A549 (cell line): ENCODE measurements at regions not wholly inside any gene's neighbourhood (a gene's known extent, or its start where the extent isn't known, plus 50 kb on each side); places are given as distances from the start of the nearest gene placed in this dataset.

Source experiments
- ATAC-seq, 2 experiments: fragments of 200-7000 bp in 1 of 2; fragments of >200 bp in 1 of 2; cut with Nextera tagmentation in 1 of 2; cut with Tn5 transposase in 1 of 2; 3 replicates each; pipeline versions ENCODE4 v1.8.0 to v1.9.1; 2018 to 2020; ENCODE audit warnings: mild to moderate bottlenecking in 1 of 2, moderate library complexity in 1 of 2
- CTCF ChIA-PET: fragments of 300-600 bp; sonication (Branson Sonifier 250); formaldehyde crosslinking; extraction: SDS; loops from one replicate; lab custom pipeline; 2021; ENCODE audit warnings: antibody characterized with exemption, inconsistent platforms; lab: Yijun Ruan, JAX
- POLR2A ChIA-PET: fragments of 350-600 bp; formaldehyde crosslinking; extraction: SDS; loops from one replicate; lab custom pipeline; 2021; ENCODE audit warnings: antibody characterized with exemption, inconsistent platforms; lab: Yijun Ruan, JAX
- DNase-seq, 2 experiments: peaks; one replicate each; pipeline versions ENCODE4 v3.0.0 to v3.0.0-alpha.2; 2011 to 2016; ENCODE audit warnings: low read depth in 1 of 2, low spot score in 1 of 2
- FAIRE-seq: peaks from 2 replicates; lab custom pipeline; 2011; peaks lifted over from hg19 to GRCh38; lab: Jason Lieb, UNC
- H3K27ac ChIP-seq, 2 experiments: fragments of >200 bp; sonication (Bioruptor Twin); formaldehyde crosslinking; 3 replicates each; pipeline ENCODE4 v1.5.1; 2016 to 2017
- H3K4me1 ChIP-seq: fragments of >200 bp; sonication (Bioruptor Twin); formaldehyde crosslinking; 3 replicates; pipeline ENCODE4 v1.6.1; 2016
- H3K4me2 ChIP-seq: fragments of >200 bp; sonication (Bioruptor Twin); formaldehyde crosslinking; 3 replicates; pipeline ENCODE4 v1.6.1; 2016
- H3K4me3 ChIP-seq: fragments of >200 bp; sonication (Bioruptor Twin); formaldehyde crosslinking; 3 replicates; pipeline ENCODE4 v1.5.1; 2016
- H3K9me3 ChIP-seq: fragments of >200 bp; sonication (Bioruptor Twin); formaldehyde crosslinking; 3 replicates; pipeline ENCODE4 v1.6.1; 2016
- E2F6 ChIP-seq: IDR thresholded peaks from 2 replicates; pipeline ENCODE4 v1.6.1; 2012; ENCODE audit warnings: low read depth, borderline replicate concordance
- FOXS1 ChIP-seq: fragments of 250-450 bp; sonication (Bioruptor Pico); IDR thresholded peaks from 2 replicates; pipeline ENCODE4 v1.5.0; 2020; ENCODE audit warnings: mild to moderate bottlenecking, moderate library complexity
- GATA3 ChIP-seq: IDR thresholded peaks from 2 replicates; pipeline ENCODE4 v1.6.1; 2012; ENCODE audit warnings: borderline replicate concordance
- HOXB13 ChIP-seq: fragments of 250-450 bp; sonication (Bioruptor Pico); IDR thresholded peaks from 2 replicates; pipeline ENCODE4 v1.5.0; 2020; ENCODE audit warnings: low read depth, mild to moderate bottlenecking, moderate library complexity
- JUN ChIP-seq, 2 experiments: fragments of >200 bp; sonication (Bioruptor Twin); formaldehyde crosslinking; IDR thresholded peaks; 2 replicates in 1 of 2; 3 replicates in 1 of 2; pipeline ENCODE4 v1.6.1; 2016 to 2017
- MAFK ChIP-seq: fragments of 450-650 bp; IDR thresholded peaks from 2 replicates; pipeline ENCODE4 v1.6.1; 2014; ENCODE audit not compliant: partially characterized antibody
- NPAS2 ChIP-seq: fragments of 250-450 bp; sonication (Bioruptor Pico); IDR thresholded peaks from 2 replicates; pipeline ENCODE4 v1.8.0; 2022; ENCODE audit warnings: mild to moderate bottlenecking, moderate library complexity, borderline replicate concordance
- POLR2A ChIP-seq: IDR thresholded peaks from 2 replicates; pipeline ENCODE4 v1.6.1; 2012; ENCODE audit warnings: mild to moderate bottlenecking, low read length
- POLR2AphosphoS2 ChIP-seq: conservative IDR thresholded peaks from 2 replicates; pipeline ENCODE4 v1.6.1; 2012; ENCODE audit warnings: low read length, improper control_type of control experiment, inconsistent platforms
- RAD21 ChIP-seq, 2 experiments: fragments of >200 bp in 1 of 2; sonication (Bioruptor Twin) in 1 of 2; formaldehyde crosslinking in 1 of 2; IDR thresholded peaks in 1 of 2; conservative IDR thresholded peaks in 1 of 2; 2 replicates in 1 of 2; 3 replicates in 1 of 2; pipeline ENCODE4 v1.6.1; 2012 to 2018; ENCODE audit warnings: inconsistent platforms in 1 of 2
- RNF2 ChIP-seq: fragments of 200-600 bp; sonication (generic); IDR thresholded peaks from 2 replicates; pipeline ENCODE4 v1.6.1; 2016; ENCODE audit warnings: low read depth, mild to moderate bottlenecking, antibody characterized with exemption, moderate library complexity, borderline replicate concordance
- TFCP2L1 ChIP-seq: fragments of 250-450 bp; sonication (Bioruptor Pico); IDR thresholded peaks from 2 replicates; pipeline ENCODE4 v1.5.0; 2021; ENCODE audit warnings: mild to moderate bottlenecking
- TP53 ChIP-seq: fragments of 250-450 bp; sonication (Bioruptor Pico); IDR thresholded peaks from 2 replicates; pipeline ENCODE4 v1.5.0; 2021; ENCODE audit warnings: mild to moderate bottlenecking, moderate library complexity
- USF2 ChIP-seq: fragments of 450-650 bp; IDR thresholded peaks from 2 replicates; pipeline ENCODE4 v1.6.1; 2014; ENCODE audit warnings: antibody characterized with exemption
- ZNF302 ChIP-seq: fragments of 250-450 bp; sonication (Bioruptor Pico); IDR thresholded peaks from 2 replicates; pipeline ENCODE4 v1.9.0; 2021; ENCODE audit warnings: inconsistent platforms, mild to moderate bottlenecking, moderate library complexity
- WGBS: methylation state at CpG from one replicate; pipeline ENCODE4 v1.1.6; 2017; ENCODE audit errors: missing lambda C conversion rate; 5-methylcytosine and 5-hydroxymethylcytosine counted together
- TF ChIP-seq, protein P1 (sequence below): fragments of 150-350 bp; IDR thresholded peaks from 2 replicates; pipeline ENCODE4 v1.6.1; 2014; ENCODE audit warnings: low read depth, mild to moderate bottlenecking, low read length
- TF ChIP-seq, protein P2 (sequence below): fragments of 200-600 bp; sonication (generic); IDR thresholded peaks from 2 replicates; pipeline ENCODE4 v1.6.1; 2016; ENCODE audit warnings: antibody characterized with exemption, mild to moderate bottlenecking, moderate library complexity

DNA sequence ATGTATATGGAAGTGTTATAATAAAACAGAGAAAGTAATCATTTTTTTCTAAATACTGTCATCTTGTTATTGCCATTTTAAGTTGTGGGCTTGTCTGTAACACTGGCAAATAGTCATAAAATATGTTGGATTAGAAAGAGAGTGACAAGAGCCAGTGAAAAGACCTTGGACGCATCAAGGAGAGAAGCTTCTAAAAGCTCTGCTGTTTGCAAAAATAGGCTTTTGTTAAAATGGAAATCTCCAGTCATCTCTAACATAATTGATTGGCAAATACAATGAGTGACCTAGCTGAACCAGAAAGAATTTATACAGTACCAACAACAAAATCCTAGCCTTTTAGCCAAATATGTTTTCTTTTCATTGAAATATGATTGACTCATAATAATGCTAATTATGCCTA lies 245.8 kb upstream of the RMST start:
- 29% methylated on average over 1 of the region's 1 CpG for WGBS
- no peaks in the 10 kb centered on the region for H3K4me1 ChIP-seq
- TF ChIP-seq E2F6 (no peak), POLR2AphosphoS2 (no peak), NPAS2 (no peak), TP53 (CRISPR knock-in tag) (no peak)
- TF ChIP-seq, protein P1, sequence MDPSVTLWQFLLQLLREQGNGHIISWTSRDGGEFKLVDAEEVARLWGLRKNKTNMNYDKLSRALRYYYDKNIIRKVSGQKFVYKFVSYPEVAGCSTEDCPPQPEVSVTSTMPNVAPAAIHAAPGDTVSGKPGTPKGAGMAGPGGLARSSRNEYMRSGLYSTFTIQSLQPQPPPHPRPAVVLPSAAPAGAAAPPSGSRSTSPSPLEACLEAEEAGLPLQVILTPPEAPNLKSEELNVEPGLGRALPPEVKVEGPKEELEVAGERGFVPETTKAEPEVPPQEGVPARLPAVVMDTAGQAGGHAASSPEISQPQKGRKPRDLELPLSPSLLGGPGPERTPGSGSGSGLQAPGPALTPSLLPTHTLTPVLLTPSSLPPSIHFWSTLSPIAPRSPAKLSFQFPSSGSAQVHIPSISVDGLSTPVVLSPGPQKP, result no peak
- DNase-seq (no peak), ATAC-seq (no peak), FAIRE-seq (no peak)
- H3K27ac ChIP-seq, result no peak overlapping the region
- POLR2A ChIA-PET, result no interaction called here
- no peak overlapping the region for H3K4me3 ChIP-seq
- no peak overlapping the region for H3K4me2 ChIP-seq
- H3K9me3 ChIP-seq, result no peaks in the 10 kb centered on the region
- CTCF ChIA-PET, result no interaction called here

DNA sequence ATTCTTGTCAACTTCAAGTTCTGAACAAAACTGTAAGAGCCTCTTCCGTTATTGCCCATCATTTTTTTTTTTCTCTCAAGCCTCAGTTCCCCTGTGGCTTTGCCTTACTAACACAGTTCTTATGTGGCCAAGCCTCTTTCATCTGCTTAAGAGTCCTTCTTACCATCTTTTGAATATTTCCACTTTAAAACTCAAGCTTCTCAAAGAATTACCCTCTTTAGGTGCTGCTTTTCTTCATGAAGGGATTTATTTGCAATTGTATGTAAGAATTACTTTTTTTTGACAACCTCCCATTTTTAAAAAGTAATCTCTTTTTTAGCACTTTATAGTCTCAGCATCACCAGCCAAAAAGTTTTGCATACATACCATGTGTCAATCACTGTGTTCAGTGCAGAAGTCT lies 240.2 kb upstream of the RMST start:
- FAIRE-seq, result no peak

GRCh38 chr12:97223419-97223818 lies 239.2 kb upstream of the RMST start:
- CTCF ChIA-PET, result no interaction called here
- POLR2A ChIA-PET, result no interaction called here
- Histone ChIP-seq H3K4me2 (no peak overlapping the region), H3K4me1 (no peaks in the 10 kb centered on the region), H3K4me3 (no peak overlapping the region), H3K27ac (no peak overlapping the region), H3K9me3 (no peaks in the 10 kb centered on the region)
- TF ChIP-seq USF2, result no peak
- no peak for TF ChIP-seq FOXS1
- TF ChIP-seq, protein P2, sequence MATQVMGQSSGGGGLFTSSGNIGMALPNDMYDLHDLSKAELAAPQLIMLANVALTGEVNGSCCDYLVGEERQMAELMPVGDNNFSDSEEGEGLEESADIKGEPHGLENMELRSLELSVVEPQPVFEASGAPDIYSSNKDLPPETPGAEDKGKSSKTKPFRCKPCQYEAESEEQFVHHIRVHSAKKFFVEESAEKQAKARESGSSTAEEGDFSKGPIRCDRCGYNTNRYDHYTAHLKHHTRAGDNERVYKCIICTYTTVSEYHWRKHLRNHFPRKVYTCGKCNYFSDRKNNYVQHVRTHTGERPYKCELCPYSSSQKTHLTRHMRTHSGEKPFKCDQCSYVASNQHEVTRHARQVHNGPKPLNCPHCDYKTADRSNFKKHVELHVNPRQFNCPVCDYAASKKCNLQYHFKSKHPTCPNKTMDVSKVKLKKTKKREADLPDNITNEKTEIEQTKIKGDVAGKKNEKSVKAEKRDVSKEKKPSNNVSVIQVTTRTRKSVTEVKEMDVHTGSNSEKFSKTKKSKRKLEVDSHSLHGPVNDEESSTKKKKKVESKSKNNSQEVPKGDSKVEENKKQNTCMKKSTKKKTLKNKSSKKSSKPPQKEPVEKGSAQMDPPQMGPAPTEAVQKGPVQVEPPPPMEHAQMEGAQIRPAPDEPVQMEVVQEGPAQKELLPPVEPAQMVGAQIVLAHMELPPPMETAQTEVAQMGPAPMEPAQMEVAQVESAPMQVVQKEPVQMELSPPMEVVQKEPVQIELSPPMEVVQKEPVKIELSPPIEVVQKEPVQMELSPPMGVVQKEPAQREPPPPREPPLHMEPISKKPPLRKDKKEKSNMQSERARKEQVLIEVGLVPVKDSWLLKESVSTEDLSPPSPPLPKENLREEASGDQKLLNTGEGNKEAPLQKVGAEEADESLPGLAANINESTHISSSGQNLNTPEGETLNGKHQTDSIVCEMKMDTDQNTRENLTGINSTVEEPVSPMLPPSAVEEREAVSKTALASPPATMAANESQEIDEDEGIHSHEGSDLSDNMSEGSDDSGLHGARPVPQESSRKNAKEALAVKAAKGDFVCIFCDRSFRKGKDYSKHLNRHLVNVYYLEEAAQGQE, result no peak
- no peak for TF ChIP-seq POLR2A
- TF ChIP-seq TP53 (CRISPR knock-in tag), result no peak
- TF ChIP-seq MAFK, result no peak
- TF ChIP-seq RAD21 (conservative IDR thresholded peaks at IDR 0.05 in 1 of 2, IDR thresholded peaks at IDR 0.05 in 1 of 2), result no peak
- TF ChIP-seq JUN (IDR thresholded peaks at IDR 0.05), result no peak
- no peak for TF ChIP-seq TFCP2L1 (CRISPR knock-in tag)
- no peak for TF ChIP-seq POLR2AphosphoS2
- 3% methylated on average over 1 of the region's 1 CpG for WGBS
- DNase-seq (no peak), FAIRE-seq (no peak), ATAC-seq (no peak)

More for the DNA sequence above, 240.2 kb upstream of the RMST start:
- 5% methylated on average over 1 of the region's 1 CpG for WGBS
- no peak overlapping the region for H3K4me3 ChIP-seq
- no peak overlapping the region for H3K27ac ChIP-seq
- ChIA-PET POLR2A (no interaction called here), CTCF (no interaction called here)
- TF ChIP-seq HOXB13 (CRISPR knock-in tag), result no peak
- TF ChIP-seq RNF2, result no peak
- no peak for TF ChIP-seq ZNF302 (CRISPR knock-in tag)
- TF ChIP-seq GATA3, result no peak
- no peak overlapping the region for H3K4me2 ChIP-seq
- H3K9me3 ChIP-seq, result no peaks in the 10 kb centered on the region
- no peak for DNase-seq
- ATAC-seq, result no peak
- H3K4me1 ChIP-seq, result no peaks in the 10 kb centered on the region
